Stimulated activated CD8-positive, alpha-beta memory T cell treated with anti-CD3 and anti-CD28 coated beads, Interleukin-2, amount 100 ng/mL, for 48 hours (primary cell): ENCODE measurements at regions not wholly inside any gene's neighbourhood (a gene's known extent, or its start where the extent isn't known, plus 50 kb on each side); places are given as distances from the start of the nearest gene placed in this dataset.
"Not testable (repeated sequence)": the region's sequence is repeated elsewhere in the genome, so short reads cannot be mapped to it uniquely, and the experiment has no call there.

ENCODE experiments used
- DNase-seq, 2 donors: peaks; one replicate each; pipeline ENCODE4 v3.0.0-alpha.2; 2020; ENCODE audit warnings: low read depth in 2 of 2

DNA sequence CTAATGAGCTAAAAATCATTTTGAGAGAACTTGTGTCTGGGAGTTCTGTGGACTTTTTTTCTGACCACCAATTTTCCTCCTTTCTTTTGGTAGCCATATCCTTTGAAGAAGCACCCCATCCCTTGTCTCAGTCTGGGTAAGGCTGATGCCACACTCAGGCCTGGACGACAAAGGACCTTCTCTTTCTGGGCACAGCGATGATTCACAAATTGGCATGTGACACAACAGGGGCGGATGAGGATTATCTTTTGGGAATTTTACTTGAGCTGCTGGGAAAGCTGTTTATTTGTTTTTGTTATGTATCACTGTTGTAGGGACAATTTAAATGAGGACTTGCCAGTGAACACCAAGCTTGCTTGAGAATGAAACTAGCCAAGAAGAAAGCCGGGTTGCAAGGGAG lies 233.4 kb upstream of the HAND2 start:
- DNase-seq = no peak

DNA sequence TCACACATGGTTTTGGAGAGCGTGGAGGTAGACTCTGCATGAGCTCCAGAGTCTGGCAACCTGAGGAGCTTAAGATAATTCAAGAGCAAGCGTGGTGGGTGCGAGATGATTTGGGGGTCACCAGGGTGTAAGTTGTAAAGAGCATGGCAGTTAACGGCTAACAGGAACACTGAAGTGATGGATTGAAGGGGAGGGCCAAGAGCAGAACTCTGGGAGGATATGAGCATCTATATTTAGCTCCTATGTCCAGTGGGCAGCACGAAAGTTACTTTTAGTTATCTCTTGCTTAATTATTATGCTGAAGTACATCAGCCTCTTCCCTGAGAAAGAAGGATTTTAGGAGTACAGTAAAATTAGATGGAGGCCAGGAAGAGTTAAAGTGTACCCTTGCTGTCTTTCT lies 231.9 kb upstream of the HAND2 start:
- DNase-seq = no peak

DNA sequence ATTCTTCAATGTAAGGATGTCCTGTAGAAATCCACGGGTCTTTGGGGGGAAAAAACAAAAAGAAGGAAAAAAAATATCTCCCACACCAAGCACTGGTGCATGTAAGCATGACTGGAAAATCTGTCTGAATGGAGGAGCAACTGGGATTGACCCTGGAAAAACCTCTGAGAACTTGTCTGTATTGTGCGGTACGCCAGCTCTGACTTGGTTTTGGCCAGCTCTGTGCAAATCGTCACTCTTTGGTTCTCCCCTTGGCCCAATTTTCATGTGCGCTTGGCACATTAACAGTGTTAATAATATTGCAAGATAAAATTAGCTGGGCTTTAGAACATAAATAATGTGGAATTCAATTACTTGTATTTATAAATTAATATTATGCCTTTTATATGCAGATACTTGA lies 231.2 kb upstream of the HAND2 start:
- DNase-seq = no peak

DNA sequence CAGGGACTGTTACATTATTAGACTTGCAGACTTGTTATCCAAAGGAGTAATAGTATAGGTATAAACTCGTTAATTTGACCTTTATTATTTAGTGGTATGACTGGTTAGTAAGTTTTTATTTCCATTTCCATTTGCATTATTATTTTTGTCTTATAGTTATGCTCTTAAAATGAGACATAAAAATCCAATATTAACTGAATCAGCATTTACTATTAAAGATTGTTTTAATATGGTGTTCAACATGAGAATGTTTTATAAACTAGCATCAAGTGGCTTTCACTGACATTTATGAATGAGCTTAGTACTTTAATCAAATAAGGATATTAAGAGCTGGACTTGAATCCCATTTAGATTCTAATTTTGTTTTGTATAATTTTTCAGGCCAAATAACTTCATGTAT lies 228.1 kb upstream of the HAND2 start:
- no peak for DNase-seq

DNA sequence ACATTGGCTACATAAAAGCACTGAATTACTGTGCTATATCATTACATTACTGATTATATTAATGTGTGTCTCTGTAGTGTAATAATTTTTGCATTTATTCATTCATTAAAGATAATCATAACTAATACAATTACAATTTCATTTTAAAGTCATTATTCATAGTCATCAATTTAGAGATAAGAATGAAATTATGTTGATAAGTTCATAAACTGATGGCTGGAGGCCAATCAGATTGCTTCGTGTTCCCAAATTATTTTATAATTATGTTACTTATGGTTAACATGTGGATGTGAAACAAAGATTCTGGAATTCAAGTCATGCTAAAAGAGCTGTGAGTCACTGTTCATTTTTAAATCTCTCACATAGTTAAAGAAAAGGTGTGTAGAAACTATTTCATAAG lies 223.4 kb upstream of the HAND2 start:
- DNase-seq = no peak

DNA sequence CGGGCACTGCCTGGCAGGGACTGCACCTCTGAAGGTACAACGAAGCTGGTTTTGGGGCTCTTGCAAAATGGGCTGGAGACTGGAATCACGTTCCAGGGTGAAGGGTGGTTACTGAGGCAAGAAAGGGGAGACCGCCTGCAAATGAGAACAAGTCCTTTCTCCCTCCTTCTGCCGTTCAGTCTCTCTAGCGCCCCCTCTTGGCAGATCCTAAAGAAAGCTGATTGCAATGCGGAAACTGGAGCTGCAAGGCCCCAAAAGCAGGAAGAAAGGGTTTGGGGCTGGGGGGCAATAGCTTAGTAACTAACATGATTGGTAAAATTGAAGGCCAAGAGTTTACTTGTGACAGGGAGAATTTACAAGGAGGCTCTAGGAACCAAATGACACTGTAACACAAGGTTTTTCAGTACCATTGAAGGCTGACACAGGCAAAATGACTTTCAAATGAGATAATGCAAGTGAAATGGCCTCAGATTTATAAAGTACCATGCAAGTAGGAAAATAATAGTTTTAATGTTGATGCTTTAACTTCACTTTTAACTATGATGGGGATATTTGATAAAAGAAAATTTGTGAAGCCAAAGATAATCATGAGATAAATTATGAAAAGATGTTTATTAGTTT lies 222.7 kb upstream of the HAND2 start:
- peak; percentile 1 to 2 for DNase-seq

DNA sequence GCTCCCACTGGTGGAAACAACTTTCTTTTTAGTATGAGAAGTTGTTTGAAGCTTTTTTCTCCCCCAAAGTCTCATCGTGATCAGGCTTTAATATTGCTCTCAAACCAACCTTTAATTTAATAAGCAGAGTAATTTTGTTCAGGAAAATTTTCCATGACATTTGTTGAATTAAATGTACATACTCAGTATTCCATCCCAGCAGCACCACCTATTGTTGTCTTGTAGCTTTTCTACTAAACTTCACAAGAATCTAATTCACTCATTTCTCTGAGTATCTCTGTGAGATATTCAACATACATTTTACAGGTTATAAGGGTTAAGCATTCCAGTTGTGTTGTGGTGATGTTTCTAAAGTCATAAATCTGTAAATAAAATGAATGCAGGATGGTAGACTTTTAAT lies 218.3 kb upstream of the HAND2 start:
- no peak for DNase-seq

DNA sequence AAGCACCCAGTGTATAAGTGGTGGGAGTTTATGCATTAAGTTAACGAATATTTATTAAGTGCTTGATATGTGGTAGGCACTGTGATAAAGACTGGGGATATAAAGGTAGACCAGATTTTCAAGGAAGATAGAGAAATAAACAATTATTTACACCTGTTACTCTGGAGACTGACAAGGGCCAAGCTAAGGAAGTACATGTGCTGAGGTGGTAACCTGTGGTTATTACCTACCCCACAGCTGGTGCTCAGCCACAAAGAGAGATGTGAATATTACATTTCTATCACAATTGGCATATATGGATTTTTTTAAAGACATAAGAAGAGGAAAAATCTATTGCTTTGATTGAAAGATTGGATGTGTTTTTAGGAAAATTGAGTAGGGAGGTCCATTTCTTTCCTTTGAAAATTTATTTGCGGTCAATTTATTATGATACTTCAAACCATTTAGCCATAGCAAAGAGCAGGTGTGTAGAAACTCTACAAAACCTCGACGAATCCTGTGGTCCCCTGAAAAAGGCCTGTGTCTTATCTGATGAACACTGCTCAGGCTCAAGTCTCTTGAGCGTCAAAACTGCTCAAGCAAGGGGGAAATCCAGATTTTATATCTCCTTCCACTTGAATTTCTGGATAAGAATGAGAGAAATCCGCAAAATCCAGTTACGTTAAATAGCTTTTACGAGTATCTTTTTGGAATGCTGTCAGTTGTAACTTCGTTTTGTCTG lies 217.7 kb upstream of the HAND2 start:
- DNase-seq = no peak

DNA sequence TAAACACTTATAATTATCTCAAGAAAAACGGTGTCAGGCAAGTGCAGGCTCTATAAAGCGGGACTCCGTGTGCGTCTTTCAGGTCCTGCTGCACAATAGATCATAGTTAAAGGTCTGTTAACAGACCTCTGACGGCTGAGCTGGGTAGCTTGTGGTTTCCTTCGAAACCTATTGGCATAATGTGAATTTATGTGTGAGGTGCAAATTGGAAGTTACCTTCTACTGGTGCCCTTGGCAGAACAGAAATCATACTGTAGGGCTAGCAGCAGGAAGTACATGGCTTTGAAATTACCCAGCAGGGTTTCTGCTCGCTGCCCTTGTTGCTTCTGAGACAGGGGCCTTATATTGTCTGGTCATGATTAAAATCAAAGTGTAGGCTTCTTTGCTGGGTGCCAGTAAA lies 216.4 kb upstream of the HAND2 start:
- no peak for DNase-seq

DNA sequence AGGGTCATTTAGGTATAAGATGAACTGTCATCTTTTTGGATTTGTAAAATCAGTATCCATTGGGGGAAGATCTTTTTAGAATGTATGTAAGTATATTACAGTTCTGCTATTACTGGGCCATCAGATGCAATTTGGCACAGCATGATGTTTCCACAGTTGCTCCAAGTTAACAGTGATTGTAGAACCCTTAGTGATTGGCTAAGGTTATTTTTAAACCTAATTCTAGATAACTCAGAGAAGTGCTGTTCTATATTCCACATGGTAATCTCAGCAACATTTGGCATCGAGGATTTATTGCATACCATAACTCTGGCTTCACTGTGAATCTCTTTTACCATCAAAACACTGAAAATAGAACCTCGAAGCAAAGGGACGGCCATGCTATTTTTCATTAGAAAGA lies 215.7 kb upstream of the HAND2 start:
- DNase-seq = no peak

DNA sequence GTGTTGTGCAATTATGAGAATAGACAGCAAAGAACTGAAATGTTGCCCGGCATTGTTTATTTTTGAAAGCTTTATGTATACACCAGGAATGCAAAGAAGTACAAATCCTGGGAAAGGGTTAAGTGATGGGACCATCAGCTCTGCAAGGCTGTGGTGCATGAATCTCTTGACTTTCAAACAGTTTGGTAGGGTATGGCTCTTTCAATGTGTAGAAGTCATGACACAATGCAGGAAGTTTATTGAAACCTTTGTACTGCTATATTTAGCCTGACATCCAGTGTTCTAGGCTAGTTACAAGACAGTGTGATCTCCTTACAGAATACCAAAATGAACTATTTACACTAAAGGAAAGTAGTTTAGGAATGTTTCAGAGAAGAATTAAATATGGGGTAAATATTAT lies 206.8 kb upstream of the HAND2 start:
- no peak for DNase-seq

DNA sequence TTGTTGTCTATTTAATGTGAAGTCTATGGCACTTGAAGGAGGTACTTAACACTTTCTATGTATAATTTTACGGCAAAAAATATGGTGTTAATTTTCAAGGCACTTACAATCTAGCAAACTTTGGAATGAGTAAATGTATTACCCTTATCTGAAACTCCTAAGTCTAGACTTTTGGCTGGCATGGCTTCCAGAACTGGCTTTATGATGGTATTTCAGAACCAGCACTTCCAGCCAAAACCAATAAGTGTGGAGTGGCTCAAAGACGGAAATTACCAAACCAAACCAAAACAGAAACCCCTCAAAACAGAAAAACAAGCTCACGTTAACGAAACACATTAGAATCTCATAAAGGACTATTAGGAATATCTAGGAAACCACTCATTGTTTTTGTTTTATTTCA lies 205.6 kb upstream of the HAND2 start:
- no peak for DNase-seq

DNA sequence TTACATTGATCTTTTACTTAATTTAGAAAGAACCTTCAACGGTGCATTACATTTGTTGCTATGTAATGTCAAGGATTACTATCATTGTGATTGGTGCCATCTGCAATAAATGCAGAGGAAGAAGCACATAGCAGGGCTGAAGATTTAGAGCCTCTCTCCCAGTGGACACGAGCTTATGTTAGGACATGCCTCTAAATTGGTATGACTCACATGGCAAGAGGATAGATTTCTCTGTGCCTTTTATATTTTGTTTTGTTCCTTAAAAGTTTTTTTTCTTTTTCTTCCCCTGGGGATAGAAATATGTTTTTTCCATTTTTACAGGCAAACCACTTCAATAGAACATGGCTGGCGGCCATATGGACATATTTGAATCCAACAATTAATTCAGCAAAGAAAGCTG lies 205.0 kb upstream of the HAND2 start:
- DNase-seq = no peak

DNA sequence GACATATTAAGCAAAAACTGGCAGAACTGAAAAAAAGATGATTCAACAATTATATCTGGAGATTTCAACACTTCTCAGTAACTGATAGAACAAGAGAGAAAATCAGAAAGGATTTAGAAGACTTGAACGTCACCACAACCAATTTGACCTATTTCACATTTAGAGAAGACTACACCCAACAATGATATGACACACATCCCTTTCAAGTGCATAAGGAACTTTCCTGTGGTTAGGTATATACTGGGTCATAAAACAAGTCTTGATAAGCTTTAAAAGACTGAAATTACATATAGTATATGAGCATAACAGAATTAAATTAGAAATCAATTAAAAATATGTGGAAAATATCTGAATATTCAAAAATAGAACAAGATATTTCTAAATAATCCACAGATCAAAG lies 201.2 kb upstream of the HAND2 start:
- DNase-seq = no peak

DNA sequence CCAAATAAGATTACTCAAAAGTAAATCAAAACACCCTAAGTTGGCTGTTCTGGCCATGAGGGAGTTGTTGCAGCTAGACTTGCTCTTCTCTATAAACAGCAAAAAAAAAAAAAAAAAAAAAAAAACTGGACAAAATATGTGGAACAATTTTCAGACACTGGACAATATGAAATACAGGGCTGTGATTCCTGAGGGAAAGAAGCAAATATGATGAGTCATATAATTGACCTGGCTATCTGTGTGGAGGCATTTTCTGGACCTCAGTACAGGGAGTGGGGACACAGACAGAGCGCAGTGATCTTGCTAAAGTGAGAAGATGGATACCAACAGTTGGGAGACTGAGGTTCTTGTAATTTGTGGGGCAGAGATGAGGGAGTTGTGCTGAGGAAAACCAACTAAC lies 192.0 kb upstream of the HAND2 start:
- DNase-seq = no peak

DNA sequence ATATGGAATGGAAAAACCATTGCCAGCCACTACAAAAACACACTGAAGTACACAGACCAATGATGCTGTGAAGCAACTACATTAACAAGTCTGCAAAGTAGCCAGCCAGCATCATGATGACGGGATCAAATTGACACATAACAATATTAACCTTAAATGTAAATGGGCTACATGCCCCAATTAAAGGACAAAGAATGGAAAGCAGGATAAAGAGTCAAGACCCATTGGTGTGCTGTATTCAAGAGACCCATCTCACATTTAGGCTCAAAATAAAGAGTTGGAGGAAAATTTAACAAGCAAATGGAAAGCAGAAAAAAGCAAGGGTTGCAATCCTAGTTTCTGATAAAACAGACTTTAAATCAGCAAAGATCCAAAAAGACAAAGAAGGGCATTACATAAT lies 188.5 kb upstream of the HAND2 start:
- not testable (repeated sequence) for DNase-seq

DNA sequence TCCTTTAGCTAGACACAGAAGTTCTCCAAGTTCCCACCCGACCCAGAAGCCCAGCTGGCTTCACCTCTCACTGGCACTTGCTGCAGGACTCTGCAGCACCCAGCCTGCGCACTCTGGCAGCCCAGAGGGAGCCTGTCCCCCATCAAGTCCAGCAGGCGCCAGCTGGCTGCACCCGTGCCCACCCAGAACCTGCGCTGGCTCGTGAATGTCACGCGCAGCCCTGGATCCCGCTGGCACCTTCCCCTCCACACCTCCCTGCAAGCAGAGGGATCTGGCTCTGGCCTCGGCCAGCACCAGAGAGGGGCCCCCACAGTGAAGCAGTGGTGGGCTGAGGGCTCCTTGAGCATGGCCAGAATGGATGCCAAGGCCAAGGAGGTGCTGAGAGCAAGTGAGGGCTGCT lies 187.6 kb upstream of the HAND2 start:
- DNase-seq = no peak

DNA sequence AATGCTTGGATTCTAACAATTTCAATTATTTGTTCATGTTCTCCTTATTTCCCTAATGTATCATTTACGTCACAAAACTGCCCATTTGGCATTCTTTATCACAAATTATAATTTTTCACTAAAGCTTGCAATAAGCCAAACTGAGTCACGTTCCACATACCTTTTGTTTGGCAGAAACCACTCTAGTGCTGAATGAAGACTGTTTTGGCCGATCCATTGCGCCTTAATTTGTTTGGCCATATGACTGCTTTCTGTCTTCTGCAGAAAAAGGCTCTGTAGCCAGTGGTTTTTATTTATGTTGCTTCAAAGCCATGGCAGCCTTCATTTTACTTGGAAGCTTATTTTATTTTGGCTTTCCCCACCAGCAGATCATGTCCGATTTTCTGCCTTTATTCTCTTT lies 184.4 kb upstream of the HAND2 start:
- DNase-seq = no peak

DNA sequence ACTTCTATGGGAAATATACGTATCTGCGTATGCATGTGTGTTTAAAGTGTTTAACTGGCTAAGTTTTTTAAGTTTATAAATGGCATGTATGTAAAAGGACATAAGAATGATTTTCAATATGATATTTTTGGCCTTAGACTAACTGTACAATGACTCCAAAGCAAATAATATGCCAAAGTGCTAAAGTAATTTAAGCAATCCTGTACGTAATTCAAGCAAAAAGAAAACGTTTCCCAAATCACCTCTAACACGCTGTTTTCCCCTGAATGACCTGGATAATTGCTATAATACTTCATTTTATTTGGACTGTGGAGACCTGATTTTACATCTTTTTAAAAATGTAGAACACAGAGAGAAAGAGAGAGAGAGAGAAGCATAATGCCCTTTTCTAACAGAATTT lies 183.0 kb upstream of the HAND2 start:
- no peak for DNase-seq

DNA sequence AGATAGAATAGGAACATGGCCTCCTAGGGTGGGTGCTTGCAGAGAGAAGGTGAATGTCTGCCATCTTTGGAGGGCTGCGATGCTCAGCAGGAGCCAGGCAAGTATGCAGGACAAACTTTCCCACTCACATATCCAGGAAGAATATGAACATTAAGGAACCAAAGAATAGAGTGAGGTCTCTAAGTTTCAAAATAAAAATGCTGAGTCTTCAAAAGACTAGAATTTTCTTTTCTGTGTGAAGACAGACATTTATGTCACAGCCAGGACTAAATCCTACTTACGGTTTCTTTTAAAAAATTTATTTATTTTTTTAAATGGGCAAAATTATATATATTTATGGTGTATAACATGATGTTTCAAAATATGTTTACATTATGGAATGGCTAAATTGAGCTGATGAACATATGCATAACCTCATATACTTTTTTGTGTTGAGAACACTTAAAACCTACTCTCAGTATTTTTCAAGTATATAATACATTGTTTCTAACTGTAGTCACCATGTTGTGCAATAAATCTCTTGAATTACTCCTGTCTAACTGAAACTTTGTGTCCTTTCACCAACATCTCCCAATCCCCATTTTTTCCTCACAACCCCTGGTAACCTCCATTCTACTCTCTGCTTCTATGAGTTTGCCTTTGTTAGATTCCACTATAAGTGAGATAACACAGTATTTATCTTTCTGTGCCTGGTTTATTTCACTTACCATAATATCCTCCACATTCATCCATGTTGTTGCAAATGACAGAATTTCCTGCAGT lies 177.8 kb upstream of the HAND2 start:
- no peak for DNase-seq

DNA sequence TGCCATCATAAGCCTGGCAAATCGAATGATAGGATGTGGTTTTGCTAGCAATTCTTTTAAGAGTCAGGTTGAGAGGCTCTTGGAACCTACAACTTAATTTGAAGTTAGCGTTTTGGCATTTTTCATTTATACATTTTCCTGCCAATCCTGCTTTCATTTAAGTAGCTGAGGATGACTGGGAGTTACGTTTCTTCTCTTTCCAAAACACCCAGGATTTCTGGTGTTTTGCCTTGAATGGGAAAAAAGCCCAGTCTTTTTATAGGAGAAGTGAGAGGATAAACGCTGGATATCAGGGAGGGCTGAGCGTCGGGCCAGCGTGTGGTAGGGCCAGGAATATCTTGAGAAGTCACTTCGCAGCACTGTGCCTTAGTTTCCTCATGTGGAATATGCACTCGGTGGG lies 174.2 kb upstream of the HAND2 start:
- DNase-seq = no peak

DNA sequence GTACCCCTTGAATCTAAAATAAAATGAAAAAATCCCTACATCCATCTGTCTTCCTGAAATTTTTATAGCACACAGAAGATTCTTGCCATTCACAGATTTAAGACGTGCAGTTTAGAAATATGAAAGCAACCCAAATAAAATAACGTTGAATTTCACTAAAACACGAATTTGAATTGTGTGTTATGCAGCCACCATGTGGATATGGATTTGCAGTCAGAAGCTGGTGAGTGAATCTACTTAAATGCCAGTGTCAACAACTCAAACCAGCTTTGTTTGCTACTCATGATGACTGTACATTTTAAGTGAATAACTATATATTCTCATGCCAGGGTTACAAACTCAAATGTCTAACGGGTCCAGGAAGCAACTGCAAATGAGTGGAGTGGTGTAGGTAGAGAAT lies 173.0 kb upstream of the HAND2 start:
- DNase-seq = no peak

DNA sequence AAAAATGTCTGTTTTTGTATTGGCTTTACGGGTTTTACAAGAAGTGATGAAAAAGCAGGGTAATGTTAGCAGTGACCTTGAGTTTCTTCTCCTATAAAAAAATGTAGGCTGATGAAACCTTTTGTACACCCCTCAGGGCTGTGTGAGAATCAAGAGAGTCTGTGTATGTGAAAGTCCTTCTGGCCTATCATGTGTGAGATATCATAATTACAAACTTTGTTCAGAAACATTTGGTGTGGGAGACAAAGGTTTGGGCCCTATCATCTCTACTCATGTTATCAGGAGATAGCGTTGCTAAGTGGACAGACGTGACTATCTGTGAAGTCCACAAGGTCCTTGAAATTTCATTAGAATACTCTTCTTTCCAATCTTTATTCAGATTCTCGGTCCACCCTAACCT lies 170.6 kb upstream of the HAND2 start:
- no peak for DNase-seq
